Glutamatergic neuron (in vitro differentiated cells): ENCODE measurements at regions not wholly inside any gene's neighbourhood (a gene's known extent, or its start where the extent isn't known, plus 50 kb on each side); places are given as distances from the start of the nearest gene placed in this dataset.

Source experiments
- DNase-seq: peaks from one replicate; pipeline ENCODE4 v3.0.0; 2022
- H3K27ac Mint-ChIP-seq: one replicate; pipeline ENCODE4 v1.8.0; 2020; ENCODE audit warnings: mild to moderate bottlenecking, mixed read lengths, inconsistent platforms; ENCODE audit not compliant: unreplicated experiment
- H3K27me3 Mint-ChIP-seq: one replicate; pipeline ENCODE4 v1.8.0; 2020; ENCODE audit warnings: mild to moderate bottlenecking, moderate library complexity, mixed read lengths, inconsistent platforms; ENCODE audit not compliant: unreplicated experiment
- H3K36me3 Mint-ChIP-seq: one replicate; pipeline ENCODE4 v1.8.0; 2020; ENCODE audit warnings: mild to moderate bottlenecking, mixed read lengths, inconsistent platforms; ENCODE audit not compliant: unreplicated experiment
- H3K4me1 Mint-ChIP-seq: one replicate; pipeline ENCODE4 v1.8.0; 2020; ENCODE audit warnings: mild to moderate bottlenecking, low read depth, mixed read lengths, inconsistent platforms; ENCODE audit not compliant: unreplicated experiment
- H3K4me3 Mint-ChIP-seq: one replicate; pipeline ENCODE4 v1.8.0; 2020; ENCODE audit warnings: mild to moderate bottlenecking, mixed read lengths, inconsistent platforms; ENCODE audit not compliant: unreplicated experiment
- H3K9me3 Mint-ChIP-seq: one replicate; pipeline ENCODE4 v1.8.0; 2020; ENCODE audit warnings: mild to moderate bottlenecking, moderate library complexity, mixed read lengths, inconsistent platforms; ENCODE audit not compliant: unreplicated experiment
- CTCF ChIP-seq: fragments of 200-600 bp; sonication (generic); IDR thresholded peaks from one replicate; pipeline ENCODE4 v1.5.0; 2021; ENCODE audit not compliant: partially characterized antibody, unreplicated experiment

- peaks cover 2% of the 10 kb centered on the region for H3K27me3 Mint-ChIP-seq
- H3K27ac Mint-ChIP-seq, result no peak overlapping the region
- no peak for TF ChIP-seq CTCF
- H3K9me3 Mint-ChIP-seq, result peaks cover 2% of the 10 kb centered on the region
- no peak overlapping the region for H3K4me3 Mint-ChIP-seq
- peaks cover 9% of the 10 kb centered on the region for H3K36me3 Mint-ChIP-seq
- DNase-seq, result no peak
- no peaks in the 10 kb centered on the region for H3K4me1 Mint-ChIP-seq
Observed at GRCh38 chr2:174659069-174659900, 61.7 kb upstream of the WIPF1 start.

- H3K36me3 Mint-ChIP-seq, result peaks cover 9% of the 10 kb centered on the region
- no peak for DNase-seq
- no peaks in the 10 kb centered on the region for H3K4me1 Mint-ChIP-seq
- H3K4me3 Mint-ChIP-seq, result no peak overlapping the region
- TF ChIP-seq CTCF, result no peak
- H3K27ac Mint-ChIP-seq, result no peak overlapping the region
- peaks cover 2% of the 10 kb centered on the region for H3K9me3 Mint-ChIP-seq
- H3K27me3 Mint-ChIP-seq, result peaks cover 2% of the 10 kb centered on the region
Observed at GRCh38 chr2:174656676-174657176, 59.1 kb upstream of the WIPF1 start.

GRCh38 chr2:174656035-174656434, 58.4 kb upstream of the WIPF1 start:
- no peaks in the 10 kb centered on the region for H3K4me1 Mint-ChIP-seq
- H3K27ac Mint-ChIP-seq, result no peak overlapping the region

GRCh38 chr2:174654419-174654941, 56.9 kb upstream of the WIPF1 start:
- H3K4me3 Mint-ChIP-seq, result no peak overlapping the region
- H3K27me3 Mint-ChIP-seq, result no peaks in the 10 kb centered on the region
- no peaks in the 10 kb centered on the region for H3K4me1 Mint-ChIP-seq
- peaks cover 9% of the 10 kb centered on the region for H3K36me3 Mint-ChIP-seq
- TF ChIP-seq CTCF, result no peak
- H3K9me3 Mint-ChIP-seq, result no peaks in the 10 kb centered on the region
- no peak overlapping the region for H3K27ac Mint-ChIP-seq
- no peak for DNase-seq

More at GRCh38 chr2:174656035-174656434, 58.4 kb upstream of the WIPF1 start:
- DNase-seq, result no peak
- H3K4me3 Mint-ChIP-seq, result no peak overlapping the region
- no peaks in the 10 kb centered on the region for H3K9me3 Mint-ChIP-seq
- TF ChIP-seq CTCF, result no peak
- H3K27me3 Mint-ChIP-seq, result no peaks in the 10 kb centered on the region
- peaks cover 9% of the 10 kb centered on the region for H3K36me3 Mint-ChIP-seq

GRCh38 chr2:174648896-174649295, 51.3 kb upstream of the WIPF1 start:
- Mint-ChIP-seq H3K4me1 (no peaks in the 10 kb centered on the region), H3K27me3 (no peaks in the 10 kb centered on the region), H3K9me3 (no peaks in the 10 kb centered on the region), H3K4me3 (no peak overlapping the region), H3K27ac (no peak overlapping the region), H3K36me3 (no peaks in the 10 kb centered on the region)
- DNase-seq, result no peak
- no peak for TF ChIP-seq CTCF
